Inflammatory macrophage (primary cell): ENCODE measurements at regions not wholly inside any gene's neighbourhood (a gene's known extent, or its start where the extent isn't known, plus 50 kb on each side); places are given as distances from the start of the nearest gene placed in this dataset.

Experiments used
- DNase-seq, 2 donors: peaks; one replicate each; pipeline ENCODE4 v3.0.0-alpha.2; 2020 to 2022

- DNase-seq, result no peak
Observed at GRCh38 chr1:221164029-221164428, 284.8 kb downstream of the HLX start.

DNA sequence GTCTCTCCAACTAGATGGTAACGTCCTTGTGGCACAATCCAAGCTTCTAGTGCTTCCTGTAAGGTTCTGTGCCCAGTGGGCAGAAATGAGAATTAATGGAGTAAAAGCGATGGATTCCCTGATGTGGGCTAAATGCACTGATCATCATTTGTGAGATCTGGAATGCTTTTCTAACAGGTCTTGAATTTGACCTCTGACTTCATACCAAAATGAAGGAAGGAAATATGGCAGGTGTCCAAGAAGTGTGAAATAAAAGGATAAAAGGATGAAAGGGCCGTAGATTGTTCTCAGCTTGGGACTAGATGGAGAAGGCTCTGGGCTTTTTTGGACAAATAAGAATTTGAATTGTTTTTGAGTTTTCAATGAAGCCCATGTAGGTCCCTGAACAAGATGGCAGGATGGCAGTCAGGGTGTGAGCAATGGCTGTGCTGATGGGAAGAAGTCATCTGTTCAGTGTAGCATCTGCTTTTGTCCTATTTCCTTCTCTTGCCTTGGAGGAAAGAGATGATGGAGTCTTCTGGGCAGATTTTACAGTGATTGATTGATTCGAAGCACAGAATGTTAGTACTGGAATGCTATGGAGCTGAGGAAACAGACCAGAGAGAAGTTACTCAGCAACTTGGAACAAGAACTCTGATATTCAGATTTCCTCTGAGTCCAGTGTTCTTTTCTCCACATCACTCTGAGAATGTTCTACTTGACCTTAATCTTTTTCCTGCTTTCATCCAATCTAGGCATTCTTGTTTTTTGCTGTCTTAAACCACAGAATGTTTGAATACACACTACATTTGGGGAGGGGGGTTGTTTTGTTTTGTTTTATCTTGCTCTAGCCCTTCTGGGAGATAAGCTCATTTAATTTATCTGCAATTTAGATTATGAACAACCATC lies 286.0 kb downstream of the HLX start:
- DNase-seq, result no peak

DNA sequence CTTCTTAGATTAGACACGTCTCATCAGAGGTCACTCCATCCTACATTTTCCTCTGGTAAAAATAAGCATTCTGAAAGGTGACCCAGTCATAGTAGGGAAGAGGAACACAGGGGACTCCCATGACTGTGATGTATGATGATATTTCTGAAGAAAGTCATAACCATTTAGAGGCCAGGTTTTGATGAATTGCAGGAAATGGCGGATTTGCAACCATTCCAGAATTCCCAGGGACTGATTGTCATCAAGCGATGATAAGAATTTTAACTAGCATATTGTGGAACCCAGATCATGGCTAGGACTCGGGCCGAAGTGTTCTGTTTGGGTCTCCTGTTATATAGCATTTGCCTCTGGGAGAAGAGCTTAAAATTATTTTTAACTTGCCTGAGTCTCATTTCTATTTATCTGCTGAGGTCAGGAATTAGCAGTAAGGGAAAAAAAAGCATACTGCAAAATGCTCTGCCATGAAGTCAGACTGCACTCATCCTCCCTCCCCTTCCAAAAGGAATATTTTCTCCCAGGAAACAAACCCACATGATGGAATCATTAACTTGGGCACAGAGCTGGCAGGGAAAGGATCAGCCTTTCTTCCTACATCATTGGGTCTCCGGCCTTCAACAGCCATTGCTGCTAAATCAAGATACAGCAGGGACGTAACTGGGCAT lies 286.7 kb downstream of the HLX start:
- DNase-seq, result peak in 1 of 2 donors; percentile 49

- DNase-seq, result peak; percentile 94 to 99
Observed at GRCh38 chr1:221166559-221167318, 287.5 kb downstream of the HLX start.

- DNase-seq, result no peak
Observed at GRCh38 chr1:221169447-221169889, 290.2 kb downstream of the HLX start.

- DNase-seq, result no peak
Observed at GRCh38 chr1:221170171-221170570, 290.9 kb downstream of the HLX start.

- DNase-seq, result no peak
Observed at GRCh38 chr1:221171768-221172167, 292.5 kb downstream of the HLX start.

DNA sequence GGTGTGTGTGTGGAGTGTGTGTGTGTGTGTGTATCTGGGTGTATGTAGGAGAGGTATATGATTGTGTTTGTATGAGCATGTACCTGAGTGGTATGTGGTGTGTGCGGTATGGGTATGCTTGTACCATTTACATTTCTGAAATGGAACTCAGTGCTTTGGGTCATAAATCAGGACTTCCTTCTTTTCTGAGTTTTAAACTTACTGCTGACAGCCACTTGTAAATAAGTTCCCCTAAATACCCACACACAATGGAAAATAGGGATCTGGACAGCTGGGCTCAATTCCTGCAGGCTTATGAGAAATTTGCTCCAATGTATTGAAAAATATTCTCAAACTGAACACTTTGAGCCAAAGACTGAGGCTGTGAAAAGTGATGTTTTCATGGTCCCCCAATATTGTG lies 293.6 kb downstream of the HLX start:
- peak; percentile 63 to 71 for DNase-seq

GRCh38 chr1:221174330-221174993 lies 295.2 kb downstream of the HLX start:
- peak; percentile 49 to 66 for DNase-seq

DNA sequence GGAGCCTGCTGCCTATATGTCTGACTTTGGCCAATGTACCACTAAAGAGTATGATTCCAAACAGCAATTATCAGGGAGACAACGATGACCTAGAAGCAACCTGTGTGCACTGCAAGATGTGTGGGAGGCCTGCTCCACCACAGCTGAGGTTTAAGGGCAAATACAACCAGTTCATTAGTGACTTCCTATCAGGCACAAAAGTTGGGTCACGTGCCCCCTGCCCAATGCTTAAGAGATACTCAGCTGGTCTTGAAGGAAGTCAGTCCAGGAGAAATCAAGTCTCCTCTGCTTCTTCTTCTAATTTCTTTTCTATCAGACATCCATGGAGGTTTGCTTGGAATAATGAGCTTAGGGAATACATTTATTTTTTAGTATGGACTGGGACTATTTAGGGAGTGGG lies 296.0 kb downstream of the HLX start:
- peak in 1 of 2 donors; percentile 51 for DNase-seq

GRCh38 chr1:221180704-221181368 lies 301.6 kb downstream of the HLX start:
- no peak for DNase-seq

GRCh38 chr1:221182791-221183533 lies 303.7 kb downstream of the HLX start:
- DNase-seq, result peak; percentile 91 to 93

GRCh38 chr1:221184131-221184794 lies 305.0 kb downstream of the HLX start:
- no peak for DNase-seq

- peak; percentile 34 to 42 for DNase-seq
Observed at GRCh38 chr1:221187174-221187573, 307.9 kb downstream of the HLX start.

- peak; percentile 66 to 97 for DNase-seq
Observed at GRCh38 chr1:221188458-221188857, 309.2 kb downstream of the HLX start.

- DNase-seq, result peak in 1 of 2 donors; percentile 11
Observed at GRCh38 chr1:221190249-221190648, 311.0 kb downstream of the HLX start.

GRCh38 chr1:221192055-221192454 lies 312.8 kb downstream of the HLX start:
- DNase-seq, result no peak

DNA sequence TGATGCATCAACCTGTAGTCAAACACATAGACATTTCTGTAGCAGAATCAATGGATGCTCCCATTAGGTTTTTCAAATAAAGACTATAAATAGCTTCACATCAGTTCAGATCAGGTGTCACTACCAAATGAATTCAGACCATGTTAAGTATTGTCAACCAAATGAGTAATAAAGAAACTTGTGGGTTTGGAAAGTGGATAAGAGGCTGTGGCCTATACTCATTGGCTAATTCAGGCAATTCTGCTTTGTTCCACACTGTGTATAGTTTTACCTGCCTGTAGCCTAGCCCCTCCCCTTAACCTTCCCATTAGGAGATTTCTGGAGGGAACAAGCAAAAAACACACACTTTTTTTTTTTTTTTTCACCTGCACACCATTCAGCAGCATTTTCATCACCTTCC lies 321.2 kb downstream of the HLX start:
- DNase-seq, result no peak

DNA sequence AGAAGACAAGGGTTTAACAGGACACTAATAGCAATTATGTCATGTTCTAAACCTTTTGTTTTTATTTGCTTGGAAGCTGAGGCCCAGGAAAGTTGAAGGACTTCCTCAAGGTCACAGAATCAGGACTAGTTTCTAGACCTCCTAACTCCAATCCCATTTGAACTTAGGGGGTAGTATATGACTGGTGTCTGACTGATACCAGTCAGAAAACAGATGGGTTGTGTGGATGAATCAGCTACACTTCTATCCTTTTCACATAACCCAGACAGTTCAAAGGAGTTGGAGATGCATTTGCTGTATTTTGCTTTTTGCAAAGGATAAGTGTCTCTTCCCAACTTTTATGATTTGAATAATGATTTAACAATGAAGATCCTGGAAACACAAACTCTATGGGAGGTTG lies 322.5 kb downstream of the HLX start:
- no peak for DNase-seq

GRCh38 chr1:221203224-221204054 lies 324.2 kb downstream of the HLX start:
- DNase-seq, result peak; percentile 81 to 86
